OCI-LY3 (cell line): ENCODE measurements at regions not wholly inside any gene's neighbourhood (a gene's known extent, or its start where the extent isn't known, plus 50 kb on each side); places are given as distances from the start of the nearest gene placed in this dataset.

Experiments used
- EZH2phosphoT487 ChIP-seq: fragments of 200-600 bp; shearing (Covaris generic); IDR thresholded peaks from 2 replicates; pipeline ENCODE4 v1.6.1; 2018; ENCODE audit warnings: antibody characterized with exemption, mixed run types, low read depth
- TF ChIP-seq, protein P1 (sequence below): fragments of 200-600, 300-600 bp; sonication (generic); IDR thresholded peaks from 2 replicates; pipeline ENCODE4 v1.5.1; 2014; ENCODE audit warnings: antibody characterized with exemption, low read length, low read depth

DNA sequence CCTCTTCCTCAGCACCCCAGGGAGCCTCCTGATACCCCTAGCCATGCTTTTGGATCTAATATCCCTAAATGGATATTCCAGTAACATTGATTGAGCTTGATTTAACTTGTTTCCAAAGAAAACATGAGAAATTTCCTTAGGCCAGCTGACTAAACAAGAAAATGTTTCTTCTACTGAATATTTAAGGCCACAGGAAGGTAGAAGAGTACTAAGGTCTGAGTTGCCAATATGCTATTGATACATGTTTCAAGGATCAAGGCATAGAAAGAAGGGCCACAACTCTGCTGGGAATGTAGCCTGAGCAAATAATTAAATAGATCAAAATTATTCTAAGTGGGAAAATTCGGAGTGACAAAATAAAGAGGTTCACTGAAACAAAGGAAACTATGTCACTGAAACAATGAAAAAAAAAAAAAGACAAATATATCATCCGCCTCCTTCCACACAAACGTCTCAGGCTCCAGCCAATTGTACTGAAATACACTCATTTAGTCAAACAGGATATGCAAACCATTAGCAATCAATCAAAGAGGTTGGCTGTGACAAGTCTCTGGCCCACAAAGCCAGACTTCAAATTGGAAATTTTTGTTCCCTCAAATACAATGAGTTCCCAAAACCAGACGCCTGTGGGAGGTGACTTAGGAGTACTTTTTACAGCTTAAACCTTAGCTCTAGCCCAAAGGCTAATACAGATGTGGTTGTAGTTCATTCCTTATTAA lies 396.2 kb downstream of the HTR7 start:
- TF ChIP-seq, protein P1, sequence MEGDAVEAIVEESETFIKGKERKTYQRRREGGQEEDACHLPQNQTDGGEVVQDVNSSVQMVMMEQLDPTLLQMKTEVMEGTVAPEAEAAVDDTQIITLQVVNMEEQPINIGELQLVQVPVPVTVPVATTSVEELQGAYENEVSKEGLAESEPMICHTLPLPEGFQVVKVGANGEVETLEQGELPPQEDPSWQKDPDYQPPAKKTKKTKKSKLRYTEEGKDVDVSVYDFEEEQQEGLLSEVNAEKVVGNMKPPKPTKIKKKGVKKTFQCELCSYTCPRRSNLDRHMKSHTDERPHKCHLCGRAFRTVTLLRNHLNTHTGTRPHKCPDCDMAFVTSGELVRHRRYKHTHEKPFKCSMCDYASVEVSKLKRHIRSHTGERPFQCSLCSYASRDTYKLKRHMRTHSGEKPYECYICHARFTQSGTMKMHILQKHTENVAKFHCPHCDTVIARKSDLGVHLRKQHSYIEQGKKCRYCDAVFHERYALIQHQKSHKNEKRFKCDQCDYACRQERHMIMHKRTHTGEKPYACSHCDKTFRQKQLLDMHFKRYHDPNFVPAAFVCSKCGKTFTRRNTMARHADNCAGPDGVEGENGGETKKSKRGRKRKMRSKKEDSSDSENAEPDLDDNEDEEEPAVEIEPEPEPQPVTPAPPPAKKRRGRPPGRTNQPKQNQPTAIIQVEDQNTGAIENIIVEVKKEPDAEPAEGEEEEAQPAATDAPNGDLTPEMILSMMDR = no peak
- no peak for TF ChIP-seq EZH2phosphoT487
